ENCODE measurements at regions not wholly inside any gene's neighbourhood (a gene's known extent, or its start where the extent isn't known, plus 50 kb on each side); places are given as distances from the start of the nearest gene placed in this dataset.
A peak's percentile ranks its signal among the peaks of the same experiment; 100 is the strongest.

GRCh38 chr9:561427-561826 lies 280.1 kb upstream of the DMRT1 start:
- H3K27ac ChIP-seq, result no peak overlapping the region
- H3K27me3 ChIP-seq, result no peaks in the 10 kb centered on the region
- no peaks in the 10 kb centered on the region for H3K4me1 ChIP-seq
- no peaks in the 10 kb centered on the region for H3K36me3 ChIP-seq
- H4K20me1 ChIP-seq, result no peaks in the 10 kb centered on the region
- H3K9ac ChIP-seq, result no peak overlapping the region
- H3K4me3 ChIP-seq, result no peak overlapping the region
- H3K9me3 ChIP-seq (replicated peaks in 1 of 11), result peaks cover 0 to 19% (median 11%) of the 10 kb centered on the region in 11 experiments; a peak in 15 of 22 replicates
- TF ChIP-seq Cebpa-rat (IDR thresholded peaks at IDR 0.05), result no peak
- no peak overlapping the region for H3K4me2 ChIP-seq

- Histone ChIP-seq H3K4me3 (no peak overlapping the region), H3K9me3 (replicated peaks in 1 of 11) (peaks cover 0 to 26% (median 14%) of the 10 kb centered on the region in 11 experiments; a peak in 15 of 22 replicates), H3K4me1 (peaks cover 0 to 9% (median 7%) of the 10 kb centered on the region in 10 experiments; a peak in 12 of 20 replicates), H3K36me3 (no peaks in the 10 kb centered on the region), H3K27me3 (no peaks in the 10 kb centered on the region), H4K20me1 (no peaks in the 10 kb centered on the region), H3K27ac (no peak overlapping the region), H3K9ac (no peak overlapping the region), H3K4me2 (no peak overlapping the region)
- no peak for TF ChIP-seq Cebpa-rat (IDR thresholded peaks at IDR 0.05)
These were observed 278.3 kb upstream of the DMRT1 start for GRCh38 chr9:563200-563599.

DNA sequence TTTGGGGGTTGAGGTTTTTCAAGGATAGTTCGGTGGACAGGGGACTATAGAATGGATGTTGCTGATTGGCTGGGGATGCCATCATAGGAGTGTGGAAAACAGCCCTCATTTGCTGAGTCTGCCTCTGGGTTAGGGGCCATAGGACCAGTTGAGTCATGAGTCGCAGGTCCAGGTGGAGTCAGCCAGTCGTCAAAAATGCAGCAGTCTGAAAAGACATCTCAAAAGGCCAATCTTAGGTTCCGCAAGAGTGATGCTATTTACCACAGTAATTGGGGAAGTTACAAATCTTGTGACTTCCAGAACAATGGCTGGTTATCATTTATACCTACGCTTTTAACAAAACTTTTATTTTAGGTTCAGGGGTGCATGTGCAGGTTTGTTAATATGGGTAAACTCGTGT lies 276.0 kb upstream of the DMRT1 start:
- Histone ChIP-seq H4K20me1 (no peaks in the 10 kb centered on the region), H3K27ac (no peak overlapping the region), H3K27me3 (no peaks in the 10 kb centered on the region), H3K4me3 (no peak overlapping the region), H3K9ac (no peak overlapping the region), H3K36me3 (no peaks in the 10 kb centered on the region), H3K9me3 (replicated peaks in 1 of 11) (peaks cover 0 to 26% (median 14%) of the 10 kb centered on the region in 11 experiments; a peak in 15 of 22 replicates), H3K4me2 (no peak overlapping the region), H3K4me1 (peaks cover 0 to 9% (median 7%) of the 10 kb centered on the region in 10 experiments; a peak in 12 of 20 replicates)
- TF ChIP-seq Cebpa-rat (IDR thresholded peaks at IDR 0.05), result no peak

DNA sequence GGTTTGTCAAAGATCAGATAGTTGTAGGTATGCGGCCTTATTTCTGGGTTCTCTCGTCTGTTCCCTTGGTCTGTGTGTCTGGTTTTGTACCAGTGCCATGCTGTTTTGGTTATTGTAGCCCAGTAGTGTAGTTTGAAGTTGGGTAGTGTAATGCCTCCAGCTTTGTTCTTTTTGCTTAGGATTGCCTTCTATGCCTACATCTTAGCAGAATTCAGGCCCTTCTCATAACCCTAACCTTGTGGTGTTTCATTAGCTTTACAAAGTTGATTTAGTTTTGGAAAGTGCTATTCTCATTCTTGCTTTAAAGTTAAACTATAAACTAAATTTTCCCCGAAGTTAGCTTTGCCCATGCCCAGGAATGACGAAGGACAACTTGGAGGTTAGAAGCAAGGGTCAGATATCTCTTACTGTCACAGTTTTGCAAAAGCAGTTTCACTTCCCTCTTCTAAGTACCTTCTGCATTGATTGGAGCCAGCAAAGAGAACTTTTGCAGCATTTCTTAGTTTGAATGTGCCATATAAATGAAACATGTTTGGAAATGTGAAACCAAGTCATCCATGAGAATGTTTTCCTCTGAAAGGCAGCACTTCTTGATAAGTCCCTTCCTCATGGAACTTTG lies 274.3 kb upstream of the DMRT1 start:
- peak overlapping the region in 2 of 11 experiments; percentile 20 to 21; a peak in 1 of 22 replicates for H3K4me2 ChIP-seq
- peaks cover 0 to 9% (median 7%) of the 10 kb centered on the region in 10 experiments; a peak in 12 of 20 replicates for H3K4me1 ChIP-seq
- H3K27me3 ChIP-seq, result no peaks in the 10 kb centered on the region
- H4K20me1 ChIP-seq, result no peaks in the 10 kb centered on the region
- no peak overlapping the region for H3K27ac ChIP-seq
- TF ChIP-seq Cebpa-rat (IDR thresholded peaks at IDR 0.05), result no peak
- H3K9me3 ChIP-seq (replicated peaks in 1 of 11), result peaks cover 0 to 26% (median 14%) of the 10 kb centered on the region in 11 experiments; a peak in 15 of 22 replicates
- H3K9ac ChIP-seq, result no peak overlapping the region
- H3K36me3 ChIP-seq, result no peaks in the 10 kb centered on the region
- no peak overlapping the region for H3K4me3 ChIP-seq

DNA sequence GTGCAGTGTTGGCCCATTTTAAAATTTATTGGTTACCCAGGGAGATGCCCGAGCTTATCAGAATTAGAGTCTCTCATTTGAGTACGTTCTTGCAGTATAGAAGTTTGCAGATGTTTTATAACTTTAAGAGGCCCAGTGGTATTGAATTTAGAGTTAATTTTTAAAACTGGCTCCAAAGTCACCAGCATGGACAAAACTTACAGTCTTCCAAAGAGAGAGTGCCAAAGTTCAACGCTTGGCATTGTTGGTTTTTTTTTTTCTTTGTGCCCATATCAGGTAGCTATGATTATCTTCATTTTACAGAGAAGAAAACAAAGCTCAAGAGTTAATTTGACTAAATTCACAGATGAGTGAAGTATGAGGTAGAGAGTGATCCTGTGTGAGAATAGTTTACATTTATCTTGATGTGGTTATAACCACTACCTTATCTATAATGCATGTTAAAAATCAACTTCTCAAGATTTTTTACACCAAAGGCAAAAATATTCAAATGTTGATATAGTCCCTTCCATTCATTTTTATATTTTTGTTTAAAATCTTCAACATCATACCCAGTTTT lies 273.7 kb upstream of the DMRT1 start:
- peak overlapping the region in 2 of 11 experiments; percentile 20 to 21; a peak in 1 of 22 replicates for H3K4me2 ChIP-seq
- no peaks in the 10 kb centered on the region for H3K36me3 ChIP-seq
- H3K27me3 ChIP-seq, result no peaks in the 10 kb centered on the region
- no peak overlapping the region for H3K4me3 ChIP-seq
- H4K20me1 ChIP-seq, result no peaks in the 10 kb centered on the region
- no peak overlapping the region for H3K9ac ChIP-seq
- no peak overlapping the region for H3K27ac ChIP-seq
- TF ChIP-seq Cebpa-rat (IDR thresholded peaks at IDR 0.05), result no peak
- H3K4me1 ChIP-seq, result peaks cover 0 to 9% (median 7%) of the 10 kb centered on the region in 10 experiments; a peak in 12 of 20 replicates
- H3K9me3 ChIP-seq (replicated peaks in 1 of 11), result peaks cover 0 to 26% (median 14%) of the 10 kb centered on the region in 11 experiments; a peak in 15 of 22 replicates

- H4K20me1 ChIP-seq, result no peaks in the 10 kb centered on the region
- peaks cover 0 to 9% (median 7%) of the 10 kb centered on the region in 10 experiments; a peak in 12 of 20 replicates for H3K4me1 ChIP-seq
- no peak overlapping the region for H3K4me3 ChIP-seq
- H3K36me3 ChIP-seq, result no peaks in the 10 kb centered on the region
- peaks cover 0 to 26% (median 14%) of the 10 kb centered on the region in 11 experiments; a peak in 15 of 22 replicates for H3K9me3 ChIP-seq (replicated peaks in 1 of 11)
- H3K27ac ChIP-seq, result no peak overlapping the region
- H3K4me2 ChIP-seq, result no peak overlapping the region
- no peaks in the 10 kb centered on the region for H3K27me3 ChIP-seq
- H3K9ac ChIP-seq, result no peak overlapping the region
- TF ChIP-seq Cebpa-rat (IDR thresholded peaks at IDR 0.05), result no peak
These were observed 272.2 kb upstream of the DMRT1 start for GRCh38 chr9:569296-569695.

GRCh38 chr9:570187-570586 lies 271.3 kb upstream of the DMRT1 start:
- TF ChIP-seq Cebpa-rat (IDR thresholded peaks at IDR 0.05), result no peak
- Histone ChIP-seq H4K20me1 (no peaks in the 10 kb centered on the region), H3K9me3 (replicated peaks in 1 of 11) (peaks cover 0 to 20% (median 13%) of the 10 kb centered on the region in 11 experiments; a peak in 15 of 22 replicates), H3K4me2 (no peak overlapping the region), H3K9ac (no peak overlapping the region), H3K4me3 (no peak overlapping the region), H3K4me1 (peaks cover 0 to 9% (median 7%) of the 10 kb centered on the region in 10 experiments; a peak in 12 of 20 replicates), H3K27me3 (no peaks in the 10 kb centered on the region), H3K27ac (no peak overlapping the region), H3K36me3 (no peaks in the 10 kb centered on the region)

- no peak for TF ChIP-seq Cebpa-rat (IDR thresholded peaks at IDR 0.05)
These were observed 270.4 kb upstream of the DMRT1 start for GRCh38 chr9:571066-571465.

DNA sequence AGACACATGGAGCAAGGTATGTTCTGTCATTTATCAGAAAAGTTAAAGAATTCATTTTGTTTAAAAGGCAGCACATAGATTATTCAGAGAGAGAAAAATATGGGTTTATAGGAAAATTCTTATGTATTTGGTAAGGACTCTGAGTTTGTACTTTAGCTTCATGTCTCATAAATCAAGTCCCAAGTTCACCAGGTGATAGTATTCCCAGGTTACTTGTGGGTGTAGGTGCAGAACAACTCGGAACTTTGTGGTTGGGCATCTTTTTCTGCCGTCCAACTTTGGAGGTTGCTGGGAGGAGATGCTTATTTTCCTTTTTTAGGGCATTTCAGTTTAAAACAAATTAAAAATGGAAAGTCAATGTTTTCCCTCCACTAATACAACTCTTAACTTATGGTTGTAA lies 269.8 kb upstream of the DMRT1 start:
- H4K20me1 ChIP-seq, result no peaks in the 10 kb centered on the region
- H3K27me3 ChIP-seq, result no peaks in the 10 kb centered on the region
- no peak for TF ChIP-seq Cebpa-rat (IDR thresholded peaks at IDR 0.05)
- no peak overlapping the region for H3K4me2 ChIP-seq
- no peak overlapping the region for H3K27ac ChIP-seq
- no peak overlapping the region for H3K9ac ChIP-seq
- H3K4me3 ChIP-seq, result no peak overlapping the region
- H3K9me3 ChIP-seq (replicated peaks in 1 of 11), result peaks cover 0 to 5% (median 0%) of the 10 kb centered on the region in 11 experiments; a peak in 4 of 22 replicates
- peaks cover 0 to 9% (median 7%) of the 10 kb centered on the region in 10 experiments; a peak in 12 of 20 replicates for H3K4me1 ChIP-seq
- H3K36me3 ChIP-seq, result no peaks in the 10 kb centered on the region

More at GRCh38 chr9:571066-571465, 270.4 kb upstream of the DMRT1 start:
- no peaks in the 10 kb centered on the region for H3K27me3 ChIP-seq
- no peaks in the 10 kb centered on the region for H4K20me1 ChIP-seq
- H3K36me3 ChIP-seq, result no peaks in the 10 kb centered on the region
- H3K27ac ChIP-seq, result no peak overlapping the region
- H3K4me2 ChIP-seq, result no peak overlapping the region
- peaks cover 0 to 12% (median 6%) of the 10 kb centered on the region in 11 experiments; a peak in 12 of 22 replicates for H3K9me3 ChIP-seq (replicated peaks in 1 of 11)
- H3K4me1 ChIP-seq, result peaks cover 0 to 9% (median 7%) of the 10 kb centered on the region in 10 experiments; a peak in 12 of 20 replicates
- no peak overlapping the region for H3K9ac ChIP-seq
- H3K4me3 ChIP-seq, result no peak overlapping the region

All from BLaER1 treated with 17β-estradiol and CSF1 and Interleukin-3, amounts not matched to agents 10 nM and 100 nM (cell line).